ENCODE measurements at regions not wholly inside any gene's neighbourhood (a gene's known extent, or its start where the extent isn't known, plus 50 kb on each side); places are given as distances from the start of the nearest gene placed in this dataset.

DNA sequence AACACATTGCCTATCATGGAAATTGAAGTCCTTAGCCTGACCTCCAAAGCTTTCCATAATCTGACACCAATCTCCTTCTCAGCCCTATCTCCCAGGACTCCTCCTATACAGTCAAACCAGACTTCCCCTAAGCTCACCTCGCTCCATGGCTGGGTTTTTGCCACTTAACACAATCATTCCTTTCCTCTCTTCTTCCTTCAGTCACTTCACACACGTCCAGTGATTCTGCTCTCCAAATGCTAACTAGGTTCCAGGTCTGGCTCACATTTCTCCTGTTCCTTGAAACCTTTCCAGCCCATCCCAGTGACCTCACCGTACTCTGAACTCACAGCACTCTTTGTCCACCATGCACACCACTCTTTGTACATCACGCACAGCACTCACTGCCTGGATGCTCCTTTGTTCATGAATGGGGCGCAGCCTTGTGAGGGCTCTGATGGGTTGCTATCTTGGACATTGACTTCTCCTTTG lies 98.4 kb downstream of the GLUL start:
- no peak for DNase-seq

DNA sequence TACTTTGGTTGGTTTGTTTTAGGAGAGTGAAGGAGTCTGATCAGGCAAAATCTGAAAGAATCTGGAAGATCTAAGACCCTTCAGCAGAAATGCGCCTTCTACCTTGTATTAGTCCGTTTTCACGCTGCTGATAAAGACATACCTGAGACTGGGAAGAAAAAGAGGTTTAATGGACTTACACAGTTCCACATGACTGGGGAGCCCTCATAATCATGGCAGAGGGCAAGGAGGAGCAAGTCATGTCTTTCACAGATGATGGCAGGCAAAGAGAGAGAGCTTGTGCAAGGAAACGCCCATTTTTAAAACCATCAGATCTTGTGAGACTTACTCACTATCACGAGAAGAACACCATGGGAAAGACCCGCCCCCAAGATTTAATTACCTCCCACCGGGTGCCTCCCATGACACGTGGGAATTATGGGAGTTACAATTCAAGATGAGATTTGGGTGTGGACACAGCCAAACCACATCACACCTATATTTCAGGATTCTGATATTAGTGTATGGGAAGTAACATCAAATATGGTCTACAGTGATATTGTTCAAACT lies 99.3 kb downstream of the GLUL start:
- DNase-seq = no peak

DNA sequence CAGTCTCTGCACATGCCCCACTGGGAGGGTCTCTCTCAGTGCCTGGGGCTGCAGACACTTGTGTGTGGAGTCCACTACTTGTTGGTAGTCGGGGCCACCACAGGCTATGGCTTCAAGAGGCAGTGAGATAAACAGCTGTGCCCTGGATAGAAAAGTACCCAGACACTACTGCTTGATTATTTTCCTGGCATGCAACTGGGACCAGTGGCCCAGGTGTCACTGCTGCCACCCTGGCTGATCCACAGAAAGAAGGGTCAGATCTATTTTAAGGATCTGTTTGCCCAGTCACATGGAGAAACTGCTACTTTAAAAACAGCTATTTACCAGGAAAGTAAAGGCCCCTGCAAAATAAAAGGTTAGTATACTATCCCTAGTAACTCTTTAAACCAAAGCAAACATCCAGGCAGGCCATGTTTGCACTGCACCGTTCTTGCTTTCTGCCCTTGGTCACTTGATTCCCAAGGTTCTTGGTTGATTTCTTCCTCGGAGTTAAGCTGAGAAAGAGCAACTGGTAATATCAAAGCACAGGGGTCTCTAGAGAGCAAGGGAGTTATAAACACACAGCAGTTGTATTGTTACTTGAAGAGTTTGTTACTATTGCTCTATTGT lies 99.9 kb downstream of the GLUL start:
- DNase-seq = no peak

DNA sequence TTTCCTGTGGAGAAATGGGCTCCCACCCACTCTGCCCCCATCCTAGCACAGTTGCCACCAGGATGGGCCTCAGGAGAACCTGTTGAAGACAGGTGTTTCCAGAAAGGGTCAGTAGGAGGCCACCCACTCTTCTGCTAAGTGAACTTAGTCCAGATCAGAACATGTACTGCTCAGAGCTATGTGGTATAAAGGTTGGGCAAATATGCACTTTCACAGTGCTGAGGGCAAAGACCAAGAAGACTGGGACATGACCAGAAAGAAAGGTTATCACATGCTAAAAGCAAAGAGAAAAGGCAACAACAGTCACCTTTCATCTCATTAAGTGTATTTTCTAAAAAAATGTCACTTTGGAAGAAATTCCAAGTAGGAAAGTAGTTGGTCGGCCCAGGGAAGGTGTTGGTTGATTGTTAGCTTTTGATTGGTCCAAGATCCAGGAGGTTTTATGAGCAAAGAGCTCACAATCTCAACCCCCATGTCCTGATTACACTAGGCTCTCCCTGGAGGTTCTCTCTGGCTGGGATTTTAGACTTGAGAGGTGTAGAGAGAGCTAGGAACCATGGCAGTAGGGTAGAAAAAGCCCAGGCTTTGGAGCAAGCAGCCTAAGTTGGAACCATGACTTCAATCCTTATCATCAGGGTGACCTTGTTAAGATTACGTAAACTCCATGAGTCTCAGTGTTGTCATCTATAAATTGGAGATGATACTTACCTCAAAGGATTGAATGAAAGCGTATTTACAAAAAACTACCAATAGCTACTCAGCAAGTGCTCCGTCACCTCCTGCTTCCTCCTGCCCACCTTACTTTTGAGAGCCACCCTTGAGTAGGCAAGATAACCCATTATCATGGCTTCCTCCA lies 102.6 kb downstream of the GLUL start:
- DNase-seq = no peak

DNA sequence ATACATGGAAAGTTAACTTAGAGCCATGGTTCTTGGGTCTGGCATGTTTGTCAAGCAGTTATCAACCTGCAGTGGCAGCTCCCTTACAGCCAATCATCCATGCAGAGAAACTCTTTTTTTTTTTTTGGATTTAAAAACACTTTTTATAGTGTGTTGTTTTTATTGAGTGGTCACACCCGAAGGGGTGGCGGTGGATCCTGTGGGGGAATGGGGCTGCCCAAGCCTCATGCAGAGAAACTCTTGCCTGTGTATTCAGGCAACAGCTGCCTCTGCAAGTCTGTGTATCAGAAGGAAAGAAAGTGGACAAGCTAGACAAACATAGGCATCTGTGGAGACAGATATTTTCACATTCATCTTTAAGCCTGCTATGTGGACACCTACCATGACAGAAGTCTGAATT lies 104.8 kb downstream of the GLUL start:
- no peak for DNase-seq

DNA sequence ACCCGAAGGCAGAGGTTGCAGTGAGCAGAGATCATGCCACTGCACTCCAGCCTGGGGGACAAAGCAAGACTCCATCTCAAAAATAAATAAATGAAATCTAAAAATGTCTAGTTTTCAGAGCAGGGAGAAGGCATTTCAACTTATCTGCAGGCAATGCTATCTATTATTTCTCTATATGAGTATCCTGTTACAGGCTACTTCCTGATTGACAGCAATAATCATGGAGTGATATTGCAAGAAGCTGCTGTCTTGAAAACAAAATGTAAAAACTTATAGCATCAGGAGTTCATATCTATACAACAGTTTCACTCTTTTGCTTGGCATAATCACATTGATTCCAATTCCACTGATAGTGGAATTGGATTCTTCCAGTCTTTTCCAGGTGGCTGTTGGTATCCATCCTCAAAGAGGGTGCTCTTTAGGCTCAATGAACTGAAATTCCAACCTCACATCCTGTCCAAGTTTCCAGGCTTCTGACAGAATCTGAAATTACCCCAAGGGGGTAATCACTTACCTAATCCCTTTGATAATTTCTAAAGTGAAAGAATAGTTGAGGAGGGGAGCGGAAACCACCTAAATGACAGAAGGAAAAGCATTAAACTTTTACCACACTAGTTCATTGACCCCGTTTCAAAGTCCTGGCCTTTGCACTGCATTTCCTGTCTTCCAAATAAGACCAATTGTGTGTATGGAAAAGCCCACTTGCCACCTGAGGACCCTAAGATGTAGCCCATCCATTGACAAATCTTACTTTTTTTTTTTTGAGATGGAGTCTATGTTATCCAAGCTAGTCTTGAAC lies 107.6 kb downstream of the GLUL start:
- no peak for DNase-seq

DNA sequence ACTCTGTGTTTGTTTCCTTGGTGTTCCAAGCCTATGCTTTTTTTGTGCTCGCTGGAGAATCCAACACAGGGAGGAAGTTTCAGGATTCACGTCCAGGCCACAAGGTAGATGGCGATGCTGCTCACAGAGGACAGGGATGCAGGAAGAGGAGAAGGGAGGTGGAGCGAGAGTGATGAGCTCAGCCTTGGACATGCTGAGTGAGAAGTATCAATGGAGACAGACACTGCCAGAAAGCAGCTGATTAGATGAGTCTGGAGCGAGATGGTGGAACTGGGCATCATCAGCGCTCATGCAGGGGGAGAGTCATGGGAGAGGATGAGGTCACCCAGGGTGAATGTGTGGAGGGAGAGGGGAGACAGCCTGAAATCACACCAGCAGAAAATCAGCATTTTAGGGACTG lies 110.0 kb downstream of the GLUL start:
- no peak for DNase-seq

DNA sequence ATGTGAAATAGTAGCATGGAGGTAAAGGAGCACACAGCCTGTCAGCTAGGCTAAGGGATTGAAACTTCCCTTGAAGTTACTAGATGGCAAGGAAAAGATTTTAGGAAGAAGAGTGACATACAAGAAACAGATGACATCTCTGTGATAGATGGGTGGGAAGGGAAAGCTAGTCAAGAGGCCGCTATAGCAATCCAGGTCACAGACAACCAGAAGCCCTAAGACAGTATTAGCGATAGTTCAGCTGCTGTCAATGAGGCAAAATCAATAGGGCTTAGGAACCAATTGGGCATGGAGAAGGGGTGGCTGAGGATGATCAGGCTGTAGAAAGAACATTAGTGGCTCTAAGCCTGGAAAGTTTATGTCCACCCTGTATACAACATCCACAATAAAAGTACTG lies 111.1 kb downstream of the GLUL start:
- DNase-seq = no peak

DNA sequence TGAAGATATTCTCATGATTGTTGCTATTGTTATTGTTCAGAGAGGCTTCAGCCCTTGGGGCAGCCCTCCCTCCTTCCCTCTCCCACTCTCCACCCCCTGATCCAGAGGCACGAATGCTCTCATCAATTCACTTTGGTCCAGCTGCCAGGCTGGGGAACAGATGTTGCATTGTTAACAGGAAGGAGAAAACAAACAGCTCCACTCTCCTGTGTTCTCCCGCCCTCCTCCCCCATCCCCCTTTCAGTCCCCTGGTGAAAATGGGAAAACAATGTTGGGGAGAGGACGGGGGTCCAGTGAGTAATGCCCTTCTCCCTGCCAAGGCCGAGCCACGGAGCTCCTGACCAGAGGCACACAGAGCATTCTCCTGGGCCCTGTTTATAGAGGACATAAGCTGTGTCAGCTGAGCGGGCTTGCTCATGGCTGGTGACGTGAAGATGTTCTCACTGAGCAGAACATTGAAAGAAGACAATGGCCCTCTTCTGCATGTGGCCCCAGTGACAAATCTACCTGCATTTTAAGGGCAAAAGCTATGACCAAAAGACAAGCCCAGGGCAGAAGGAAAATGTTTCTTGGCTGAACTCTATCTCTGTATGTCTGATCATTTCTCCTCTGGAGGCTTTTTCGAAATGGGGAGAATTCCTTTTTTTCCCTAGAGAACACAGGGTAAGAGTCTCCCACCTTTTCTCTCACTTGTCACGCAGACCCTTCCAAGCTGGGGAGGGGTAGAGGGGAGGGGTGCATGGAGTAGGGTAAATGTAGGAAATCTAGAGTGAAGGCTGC lies 111.7 kb downstream of the GLUL start:
- DNase-seq = no peak

DNA sequence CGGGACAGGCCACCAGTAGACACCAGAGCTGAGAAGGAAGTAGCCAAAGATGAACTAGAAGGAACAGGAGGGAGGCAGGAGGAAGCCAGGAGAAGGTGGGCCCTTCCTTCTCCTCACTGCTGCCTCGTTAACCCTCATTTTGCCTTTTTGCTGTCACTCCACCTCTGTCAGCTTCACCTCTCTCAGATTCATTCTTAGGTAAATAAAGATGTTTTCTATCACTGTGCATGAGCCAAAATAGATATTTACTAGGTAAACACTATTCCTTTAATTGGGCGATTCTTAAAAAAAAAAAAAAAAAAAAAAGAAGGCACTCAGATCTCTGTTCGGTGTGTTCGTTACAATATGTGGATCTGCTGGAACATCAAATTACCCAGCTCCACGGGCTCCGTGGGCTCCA lies 112.3 kb downstream of the GLUL start:
- DNase-seq = no peak

DNA sequence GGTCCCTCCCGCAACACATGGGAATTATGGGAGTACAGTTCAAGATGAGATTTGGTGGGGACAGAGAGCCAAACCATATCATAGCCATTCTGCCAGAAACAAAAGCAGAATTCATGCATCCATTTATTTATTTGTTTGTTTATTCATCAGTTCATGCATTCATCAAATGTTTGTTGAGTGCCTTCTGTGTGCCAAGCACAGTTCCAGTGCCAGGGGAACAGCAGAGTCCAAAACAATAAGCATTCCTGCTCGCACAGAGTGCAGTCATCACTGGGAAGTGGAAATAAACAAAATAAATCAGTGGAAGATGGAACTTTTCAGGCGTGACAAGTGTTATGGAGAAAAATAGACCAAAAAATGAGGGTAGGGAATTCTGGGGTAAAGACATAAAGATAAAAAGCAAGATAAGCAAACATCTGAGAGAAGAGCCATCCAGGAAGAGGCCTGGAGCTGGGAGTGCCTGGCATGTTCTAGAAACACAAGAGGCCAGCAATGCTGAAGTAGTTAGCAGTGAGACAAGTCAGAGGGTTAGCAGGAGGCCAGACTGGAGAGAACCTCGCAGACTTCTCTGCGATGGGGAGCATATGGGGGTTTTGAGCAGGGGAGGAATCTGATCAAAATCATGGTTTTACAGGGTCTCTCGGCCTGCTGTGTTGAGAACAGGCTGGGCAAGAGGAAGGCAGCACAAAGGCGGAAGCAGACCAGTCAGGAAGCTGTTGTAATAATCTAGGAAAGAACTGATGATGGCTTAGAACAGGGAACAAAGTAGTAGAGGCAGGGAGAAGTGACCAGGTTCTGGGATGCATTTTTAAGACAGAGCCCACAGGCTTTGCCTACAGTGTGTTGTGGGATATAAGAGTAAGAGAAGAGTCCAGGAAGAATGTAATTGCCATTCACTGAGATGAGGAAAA lies 113.2 kb downstream of the GLUL start:
- DNase-seq = no peak

DNA sequence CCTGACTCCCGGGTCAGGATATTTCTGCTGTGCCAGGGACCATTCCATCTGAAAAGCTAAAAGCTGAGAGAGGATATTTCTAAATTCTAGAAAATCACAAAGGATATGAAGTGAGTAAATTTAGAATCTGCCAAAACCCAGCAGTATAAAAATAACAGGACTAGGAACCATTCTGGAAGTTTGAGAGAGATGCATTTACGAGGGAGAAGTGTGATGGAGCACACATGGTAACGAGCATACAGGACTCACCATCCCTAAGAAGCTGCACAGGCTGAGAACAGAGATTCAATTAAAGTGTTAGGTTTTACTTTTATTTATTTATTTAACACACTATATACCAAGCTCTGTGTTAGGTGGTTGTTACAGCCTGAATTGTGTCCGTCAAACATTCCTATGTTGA lies 116.3 kb downstream of the GLUL start:
- DNase-seq = no peak

DNA sequence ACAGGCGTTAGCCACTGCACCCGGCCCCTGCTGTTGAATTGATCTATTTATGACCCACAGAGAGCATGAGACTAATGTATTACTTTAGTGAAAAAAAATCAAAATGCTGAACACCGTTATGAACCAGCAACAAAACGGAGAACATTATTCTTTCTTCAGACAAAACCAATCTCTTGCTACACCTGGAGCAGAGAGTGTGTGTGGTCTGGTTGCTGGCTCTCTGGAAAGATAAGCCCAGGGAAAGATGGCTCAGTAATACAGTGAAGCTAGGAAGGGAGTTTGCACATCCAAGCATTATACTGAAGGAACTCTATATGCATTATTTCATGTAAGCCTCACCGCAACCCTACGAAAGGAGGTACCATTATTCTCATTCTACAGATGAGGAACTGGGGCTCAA lies 117.0 kb downstream of the GLUL start:
- DNase-seq = no peak

DNA sequence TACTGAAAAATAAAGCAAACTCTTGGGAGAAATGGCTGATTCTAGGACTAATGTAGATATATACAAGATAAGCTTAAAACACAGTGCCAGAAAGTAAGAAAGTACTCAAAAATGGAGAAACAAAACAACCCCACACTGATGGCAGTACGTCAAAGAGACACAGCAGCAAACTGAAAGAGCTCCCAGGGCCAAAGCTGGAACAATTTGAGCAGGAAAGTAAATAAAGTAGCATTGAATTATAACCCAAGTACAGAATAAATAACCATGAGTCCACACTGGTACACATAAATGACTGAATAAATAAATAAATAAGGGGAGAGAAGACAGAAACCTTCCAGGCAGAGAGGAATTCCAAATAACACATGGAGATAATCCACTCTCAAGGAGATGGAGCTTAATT lies 120.9 kb downstream of the GLUL start:
- DNase-seq = no peak

DNA sequence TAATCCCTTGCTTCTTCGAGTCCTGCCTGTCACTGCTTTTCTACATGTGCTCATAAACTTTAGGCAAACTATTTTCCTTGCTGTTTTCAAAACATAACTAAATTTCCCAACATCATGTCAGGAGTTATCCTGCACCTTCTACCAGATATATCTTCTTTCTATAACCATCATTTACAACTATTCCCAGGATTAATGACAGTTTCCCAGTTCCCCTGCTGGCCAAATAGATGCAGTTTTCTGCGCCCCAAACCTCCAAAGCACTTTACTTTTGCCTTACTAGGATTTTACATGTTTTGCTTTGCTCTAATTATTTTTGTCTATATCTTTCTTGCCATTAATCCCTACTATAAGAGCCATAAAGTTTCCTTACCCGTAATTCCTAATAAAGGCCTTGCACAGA lies 122.5 kb downstream of the GLUL start:
- DNase-seq = no peak

DNA sequence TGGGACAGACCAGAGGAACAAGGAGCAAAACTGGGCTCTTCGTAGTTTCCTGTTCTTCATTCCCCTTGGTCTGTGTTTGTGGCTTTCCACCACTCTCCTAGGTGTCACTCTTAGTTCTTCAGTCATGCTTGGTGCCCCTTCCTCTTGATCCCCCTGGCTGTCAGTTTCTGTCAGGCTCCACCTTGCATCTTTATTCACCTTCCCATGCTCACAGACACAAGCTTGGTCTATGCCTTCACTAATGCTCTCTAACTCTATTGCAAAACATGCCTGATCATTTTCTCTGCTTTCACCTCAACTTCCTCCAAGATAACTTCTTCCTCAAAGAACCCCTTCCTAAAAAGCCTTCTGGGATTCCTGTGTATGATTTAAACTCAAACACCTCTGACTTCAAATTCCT lies 122.9 kb downstream of the GLUL start:
- DNase-seq = no peak

DNA sequence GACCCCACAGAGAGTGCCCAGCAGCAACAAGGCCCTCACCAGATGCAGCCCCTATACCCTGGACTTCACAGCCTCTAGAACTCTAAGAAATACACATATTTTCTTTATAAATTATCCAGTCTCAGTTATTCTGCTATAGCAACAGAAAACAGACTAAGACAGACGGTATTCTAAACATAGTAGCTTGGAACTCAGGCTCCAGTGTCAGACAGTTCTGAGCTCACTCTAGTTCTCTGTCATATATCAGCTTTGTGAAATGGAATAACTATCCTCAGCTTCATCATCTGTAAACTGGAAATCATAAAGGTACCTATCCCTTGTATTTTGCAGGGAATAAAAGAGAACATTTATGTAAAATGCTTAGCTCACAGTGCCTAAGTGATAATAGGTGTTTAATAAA lies 127.4 kb downstream of the GLUL start:
- no peak for DNase-seq

DNA sequence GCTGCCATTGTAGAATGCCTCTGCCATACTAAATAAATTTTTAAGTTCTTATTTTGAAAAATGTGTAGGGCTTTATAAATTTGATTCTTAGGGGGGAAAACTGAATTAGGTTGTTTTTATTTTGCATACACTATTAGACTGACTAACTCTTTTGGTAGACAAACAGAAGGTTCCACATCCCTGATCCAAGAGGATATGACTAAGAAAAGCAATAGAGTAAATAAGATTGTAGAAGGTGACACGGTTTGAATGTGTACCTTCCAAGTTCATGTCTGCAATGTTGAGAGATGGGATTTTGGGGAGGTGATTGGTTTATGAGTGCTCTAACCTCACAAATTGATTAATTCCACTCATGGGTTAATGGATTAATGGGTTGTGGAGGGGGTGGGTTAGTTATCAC lies 127.9 kb downstream of the GLUL start:
- no peak for DNase-seq

DNA sequence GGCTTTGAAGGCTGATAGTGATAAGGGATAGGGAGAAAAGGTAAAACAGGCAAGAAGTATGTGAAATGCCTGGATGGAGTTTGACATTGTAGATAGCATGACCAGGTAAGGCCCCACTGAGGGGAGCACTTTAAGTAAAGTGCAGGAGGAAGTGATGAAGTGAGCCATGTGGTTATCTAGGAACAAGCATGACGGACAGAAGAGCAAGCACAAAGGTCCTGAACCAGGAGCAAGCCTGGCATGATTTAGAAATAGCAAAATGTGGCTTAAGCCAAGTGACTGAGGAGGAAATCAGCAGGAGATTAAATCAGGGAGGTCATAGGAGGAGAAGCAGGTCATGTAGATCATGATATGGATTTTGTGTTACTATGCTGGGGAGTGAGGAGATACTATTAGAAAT lies 129.2 kb downstream of the GLUL start:
- no peak for DNase-seq

DNA sequence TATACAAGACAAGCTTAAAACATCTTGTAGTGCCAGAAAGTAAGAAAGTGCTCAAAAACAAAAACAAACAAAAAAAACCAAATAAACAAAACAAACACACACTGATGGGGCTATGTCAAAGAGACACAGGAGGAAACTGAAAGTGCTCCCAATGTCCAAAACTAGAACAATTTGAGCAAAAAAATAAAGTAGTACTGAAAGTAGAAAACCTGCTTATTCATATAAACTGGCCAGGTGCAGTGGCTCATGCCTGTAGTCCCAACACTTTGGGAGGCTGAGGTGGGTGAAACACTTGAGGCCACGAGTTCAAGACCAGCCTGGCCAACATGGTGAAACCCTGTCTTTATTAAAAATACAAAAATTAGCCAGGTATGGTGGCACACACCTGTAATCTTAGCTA lies 129.9 kb downstream of the GLUL start:
- DNase-seq = no peak

DNA sequence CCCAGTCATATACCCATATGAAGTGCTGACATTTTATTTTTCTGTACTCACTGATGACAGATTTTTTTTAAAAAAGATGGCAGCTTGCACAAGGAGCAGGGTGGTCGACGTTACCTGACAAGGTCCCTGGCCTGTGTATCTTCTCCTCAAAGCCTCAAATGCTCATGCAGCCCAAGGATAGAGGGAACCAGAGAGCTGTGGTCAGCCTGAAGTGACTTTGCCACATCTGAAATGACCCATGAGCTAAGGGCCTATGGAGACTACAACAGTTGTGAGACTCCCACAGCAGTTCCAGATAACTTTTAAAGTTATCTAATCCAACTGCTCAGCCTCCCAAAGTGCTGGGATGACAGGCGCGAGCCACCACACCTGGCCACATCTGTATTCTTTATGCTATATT lies 131.1 kb downstream of the GLUL start:
- DNase-seq = no peak

DNA sequence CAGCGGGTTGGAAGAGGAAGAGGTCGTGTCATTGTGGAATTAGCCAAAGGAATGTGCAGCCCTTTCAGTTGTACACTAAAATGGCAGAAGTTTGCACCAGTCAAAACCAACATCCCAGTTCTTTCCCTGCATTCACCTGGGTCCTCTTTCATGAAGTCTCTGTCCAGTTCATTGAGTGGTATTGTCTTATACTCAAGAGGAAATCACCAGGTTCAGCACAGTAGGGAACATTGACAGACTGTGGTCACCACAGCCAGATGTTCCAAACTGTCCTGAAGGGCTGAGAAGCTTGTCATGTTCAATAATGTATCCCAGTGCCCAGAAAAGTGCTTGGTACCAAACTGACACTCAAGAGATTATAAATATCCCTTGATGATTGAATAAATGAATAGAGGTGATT lies 131.6 kb downstream of the GLUL start:
- no peak for DNase-seq

Data from activated effector memory CD4-positive, alpha-beta T cell treated with anti-CD3 and anti-CD28 coated beads, Interleukin-2, amount 50 U/mL, for 16 hours (primary cell).